GM12875 (cell line): ENCODE measurements at regions not wholly inside any gene's neighbourhood (a gene's known extent, or its start where the extent isn't known, plus 50 kb on each side); places are given as distances from the start of the nearest gene placed in this dataset.

Experiments
- H3K4me3 ChIP-seq: one replicate; pipeline ENCODE4 v1.5.1; 2011; ENCODE audit warnings: low read depth, low read length, control low read depth
- CTCF ChIP-seq: IDR thresholded peaks from 2 replicates; pipeline ENCODE4 v1.5.1; 2011; ENCODE audit warnings: low read depth, mild to moderate bottlenecking, control low read depth, inconsistent platforms, low read length, moderate library complexity, borderline replicate concordance; ENCODE audit not compliant: insufficient read depth

- H3K4me3 ChIP-seq: no peak overlapping the region
- TF ChIP-seq CTCF: no peak
Measured at GRCh38 chr6:113500221-113500620, 356.9 kb upstream of the MARCKS start.

GRCh38 chr6:113505084-113505699 is 352.0 kb upstream of the MARCKS start:
- TF ChIP-seq CTCF: no peak
- no peak overlapping the region for H3K4me3 ChIP-seq

- H3K4me3 ChIP-seq: no peak overlapping the region
- TF ChIP-seq CTCF: no peak
Measured at GRCh38 chr6:113508249-113508648, 348.9 kb upstream of the MARCKS start.

GRCh38 chr6:113511100-113511499 is 346.0 kb upstream of the MARCKS start:
- H3K4me3 ChIP-seq: no peak overlapping the region
- no peak for TF ChIP-seq CTCF

- no peak overlapping the region for H3K4me3 ChIP-seq
- TF ChIP-seq CTCF: no peak
Measured at GRCh38 chr6:113512576-113512975, 344.6 kb upstream of the MARCKS start.

- no peak for TF ChIP-seq CTCF
- no peak overlapping the region for H3K4me3 ChIP-seq
Measured at GRCh38 chr6:113513086-113513485, 344.1 kb upstream of the MARCKS start.

GRCh38 chr6:113522376-113522775 is 334.8 kb upstream of the MARCKS start:
- no peak for TF ChIP-seq CTCF

More at GRCh38 chr6:113522376-113522775, 334.8 kb upstream of the MARCKS start:
- H3K4me3 ChIP-seq: no peak overlapping the region
